ENCODE measurements at regions not wholly inside any gene's neighbourhood (a gene's known extent, or its start where the extent isn't known, plus 50 kb on each side); places are given as distances from the start of the nearest gene placed in this dataset.

- no peak for DNase-seq (ENCODE audit: low read depth in 3 of 3)
Observed at GRCh38 chr7:22676385-22676784, 50.6 kb upstream of the IL6 start.

- peak in 1 of 3 experiments; percentile 33 for DNase-seq (ENCODE audit: low read depth in 3 of 3)
Observed at GRCh38 chr7:22675917-22676343, 51.1 kb upstream of the IL6 start.

- no peak for DNase-seq (ENCODE audit: low read depth in 3 of 3)
Observed at GRCh38 chr7:22675421-22675820, 51.6 kb upstream of the IL6 start.

- no peak for DNase-seq (ENCODE audit: low read depth in 3 of 3)
Observed at GRCh38 chr7:22672846-22673680, 53.9 kb upstream of the IL6 start.

- no peak for DNase-seq (ENCODE audit: low read depth in 3 of 3)
Observed at GRCh38 chr7:22671177-22671879, 55.7 kb upstream of the IL6 start.

GRCh38 chr7:22670422-22670815 lies 56.6 kb upstream of the IL6 start:
- DNase-seq (ENCODE audit: low read depth in 3 of 3), result no peak

GRCh38 chr7:22669692-22670421 lies 57.1 kb upstream of the IL6 start:
- DNase-seq (ENCODE audit: low read depth in 3 of 3), result no peak

- no peak for DNase-seq (ENCODE audit: low read depth in 3 of 3)
Observed at GRCh38 chr7:22668971-22669401, 58.0 kb upstream of the IL6 start.

GRCh38 chr7:22667562-22668239 lies 59.3 kb upstream of the IL6 start:
- no peak for DNase-seq (ENCODE audit: low read depth in 3 of 3)

GRCh38 chr7:22667187-22667561 lies 59.8 kb upstream of the IL6 start:
- no peak for DNase-seq (ENCODE audit: low read depth in 3 of 3)

- DNase-seq (ENCODE audit: low read depth in 3 of 3), result no peak
Observed at GRCh38 chr7:22666732-22667131, 60.3 kb upstream of the IL6 start.

- peak in 1 of 3 experiments; percentile 23 for DNase-seq (ENCODE audit: low read depth in 3 of 3)
Observed at GRCh38 chr7:22665923-22666322, 61.1 kb upstream of the IL6 start.

- no peak for DNase-seq (ENCODE audit: low read depth in 3 of 3)
Observed at GRCh38 chr7:22664988-22665798, 61.8 kb upstream of the IL6 start.

- no peak for DNase-seq (ENCODE audit: low read depth in 3 of 3)
Observed at GRCh38 chr7:22663721-22664120, 63.3 kb upstream of the IL6 start.

- DNase-seq (ENCODE audit: low read depth in 3 of 3), result peak in 1 of 3 experiments; percentile 22
Observed at GRCh38 chr7:22663357-22663718, 63.7 kb upstream of the IL6 start.

GRCh38 chr7:22662556-22663356 lies 64.2 kb upstream of the IL6 start:
- DNase-seq (ENCODE audit: low read depth in 3 of 3), result no peak

GRCh38 chr7:22662036-22662435 lies 65.0 kb upstream of the IL6 start:
- no peak for DNase-seq (ENCODE audit: low read depth in 3 of 3)

GRCh38 chr7:22660732-22661131 lies 66.3 kb upstream of the IL6 start:
- no peak for DNase-seq (ENCODE audit: low read depth in 3 of 3)

GRCh38 chr7:22660293-22660692 lies 66.7 kb upstream of the IL6 start:
- DNase-seq (ENCODE audit: low read depth in 3 of 3), result no peak

GRCh38 chr7:22659741-22660140 lies 67.3 kb upstream of the IL6 start:
- DNase-seq (ENCODE audit: low read depth in 3 of 3), result no peak
